Esophagus squamous epithelium (tissue), 4 donors: ENCODE measurements at regions not wholly inside any gene's neighbourhood (a gene's known extent, or its start where the extent isn't known, plus 50 kb on each side); places are given as distances from the start of the nearest gene placed in this dataset.

Experiments
- CTCF ChIP-seq, 6 experiments: fragments of 450-650 bp in 4 of 6; fragments of 200-600 bp in 2 of 6; sonication (generic) in 2 of 6; IDR thresholded peaks; one replicate each; pipeline ENCODE4 v1.5.1; 2016 to 2019; ENCODE audit warnings: antibody characterized with exemption in 6 of 6, mild to moderate bottlenecking in 4 of 6, moderate library complexity in 4 of 6
- POLR2A ChIP-seq, 4 donors: fragments of 450-650 bp; IDR thresholded peaks; one replicate each; pipeline ENCODE4 v1.6.1; 2017; ENCODE audit warnings: antibody characterized with exemption in 4 of 4, mild to moderate bottlenecking in 4 of 4, moderate library complexity in 3 of 4

GRCh38 chr15:26201177-26201858 lies 338.2 kb upstream of the ATP10A start:
- TF ChIP-seq CTCF (IDR thresholded peaks at IDR 0.05) (no peak), POLR2A (IDR thresholded peaks at IDR 0.05) (no peak)
